GM23338 (cell line): ENCODE measurements at regions not wholly inside any gene's neighbourhood (a gene's known extent, or its start where the extent isn't known, plus 50 kb on each side); places are given as distances from the start of the nearest gene placed in this dataset.

ENCODE experiments used
- CREB1 ChIP-seq: fragments of 250-450 bp; sonication (Bioruptor Pico); IDR thresholded peaks from 2 replicates; pipeline ENCODE4 v1.5.0; 2020; ENCODE audit warnings: low read depth, mild to moderate bottlenecking, moderate library complexity
- CTCF ChIP-seq, 2 experiments: fragments of 200-600 bp in 1 of 2; sonication (generic) in 1 of 2; conservative IDR thresholded peaks; 2 replicates each; pipeline versions ENCODE4 v1.5.1 to v1.6.1; 2016 to 2017; ENCODE audit warnings: antibody characterized with exemption in 2 of 2, low read depth in 2 of 2, mild to moderate bottlenecking in 2 of 2, moderate library complexity in 1 of 2
- ETS1 ChIP-seq: IDR thresholded peaks from 2 replicates; pipeline ENCODE4 v1.6.1; 2016; ENCODE audit warnings: antibody characterized with exemption
- EZH2 ChIP-seq: fragments of 200-600 bp; sonication (generic); IDR thresholded peaks from one replicate; pipeline ENCODE4 v1.8.0; 2017; ENCODE audit warnings: antibody characterized with exemption, mild to moderate bottlenecking, low read depth; ENCODE audit not compliant: unreplicated experiment
- EZH2phosphoT487 ChIP-seq: fragments of 200-600 bp; sonication (generic); IDR thresholded peaks from one replicate; pipeline ENCODE4 v1.8.1; 2018; ENCODE audit warnings: antibody characterized with exemption; ENCODE audit not compliant: unreplicated experiment
- JUNB ChIP-seq: IDR thresholded peaks from one replicate; pipeline ENCODE4 v1.6.1; 2016; ENCODE audit warnings: antibody characterized with exemption; ENCODE audit not compliant: unreplicated experiment
- NANOG ChIP-seq: IDR thresholded peaks from 2 replicates; pipeline ENCODE4 v1.6.1; 2016; ENCODE audit warnings: antibody characterized with exemption, borderline replicate concordance
- POLR2AphosphoS5 ChIP-seq: IDR thresholded peaks from 2 replicates; pipeline ENCODE4 v1.6.1; 2016; ENCODE audit warnings: antibody characterized with exemption, low read depth
- REST ChIP-seq: IDR thresholded peaks from one replicate; pipeline ENCODE4 v1.6.1; 2018; ENCODE audit warnings: antibody characterized with exemption; ENCODE audit not compliant: unreplicated experiment
- STAT1 ChIP-seq: IDR thresholded peaks from one replicate; pipeline ENCODE4 v1.6.1; 2016; ENCODE audit warnings: antibody characterized with exemption; ENCODE audit not compliant: unreplicated experiment
- ZNF114 ChIP-seq: fragments of 250-450 bp; sonication (Bioruptor Pico); IDR thresholded peaks from 2 replicates; pipeline ENCODE4 v1.5.0; 2020; ENCODE audit warnings: mild to moderate bottlenecking, moderate library complexity
- ZNF331 ChIP-seq: fragments of 250-450 bp; sonication (Bioruptor Pico); IDR thresholded peaks from 2 replicates; pipeline ENCODE4 v1.5.0; 2020; ENCODE audit warnings: low read depth, mild to moderate bottlenecking, moderate library complexity

- TF ChIP-seq CTCF (conservative IDR thresholded peaks at IDR 0.05; ENCODE audit: low read depth in 2 of 2) (no peak), POLR2AphosphoS5 (no peak), EZH2 (no peak), EZH2phosphoT487 (no peak), STAT1 (no peak), REST (no peak), NANOG (no peak), CREB1 (CRISPR knock-in tag) (no peak), ETS1 (no peak), JUNB (no peak), ZNF114 (CRISPR knock-in tag) (no peak), ZNF331 (CRISPR knock-in tag) (no peak)
Observed at GRCh38 chr16:86450691-86451090, 59.6 kb upstream of the FOXF1 start.
